Tibial artery (tissue), 4 donors: ENCODE measurements at regions not wholly inside any gene's neighbourhood (a gene's known extent, or its start where the extent isn't known, plus 50 kb on each side); places are given as distances from the start of the nearest gene placed in this dataset.
A peak's percentile ranks its signal among the peaks of the same experiment; 100 is the strongest.

Experiments used
- DNase-seq, 2 donors: peaks; one replicate each; pipeline ENCODE4 v3.0.0-alpha.2; 2019
- H3K27ac ChIP-seq, 2 donors: fragments of 200-600 bp; sonication (generic) in 1 of 2; 1 replicate in 1 of 2; 2 replicates in 1 of 2; pipeline ENCODE4 v1.5.1; 2018 to 2019; ENCODE audit warnings: mild to moderate bottlenecking in 1 of 2
- H3K27me3 ChIP-seq, 2 donors: fragments of 200-600 bp; sonication (generic) in 1 of 2; one replicate each; pipeline versions ENCODE4 v1.5.1 to v1.6.0; 2016 to 2019
- H3K36me3 ChIP-seq, 3 donors: fragments of 200-600 bp; sonication (generic) in 2 of 3; one replicate each; pipeline ENCODE4 v1.5.1; 2016 to 2019; ENCODE audit warnings: mild to moderate bottlenecking in 2 of 3
- H3K4me1 ChIP-seq, 4 donors: fragments of 200-600 bp; sonication (generic) in 2 of 4; 1 replicate in 3 of 4; 2 replicates in 1 of 4; pipeline ENCODE4 v1.5.1; 2016 to 2019
- H3K4me3 ChIP-seq, 2 donors: fragments of 200-600 bp; sonication (generic) in 1 of 2; 1 replicate in 1 of 2; 2 replicates in 1 of 2; pipeline ENCODE4 v1.5.1; 2018 to 2019; ENCODE audit warnings: mild to moderate bottlenecking in 2 of 2
- H3K9me3 ChIP-seq, 3 donors: fragments of 200-600 bp; sonication (generic) in 1 of 3; one replicate each; pipeline ENCODE4 v1.5.1; 2016 to 2019
- CTCF ChIP-seq, 2 experiments: fragments of 200-600 bp in 1 of 2; fragments of 450-650 bp in 1 of 2; IDR thresholded peaks; one replicate each; pipeline ENCODE4 v1.5.1; 2017 to 2019; ENCODE audit warnings: antibody characterized with exemption in 2 of 2, mild to moderate bottlenecking in 1 of 2, moderate library complexity in 1 of 2
- intact Hi-C: fragments of 100-400 bp; cut with DNase I; formaldehyde crosslinking; loops from one replicate; pipeline ENCODE4 v1.15.0; 2023; ENCODE audit warnings: low total_unique reads

GRCh38 chr4:123561525-123561924, 164.9 kb downstream of the SPRY1 start:
- DNase-seq = no peak
- Histone ChIP-seq H3K27ac (no peak overlapping the region), H3K4me3 (no peak overlapping the region), H3K36me3 (no peaks in the 10 kb centered on the region), H3K9me3 (no peaks in the 10 kb centered on the region), H3K4me1 (peaks cover 0 to 29% (median 12%) of the 10 kb centered on the region in 4 donors), H3K27me3 (no peaks in the 10 kb centered on the region)
- TF ChIP-seq CTCF (IDR thresholded peaks at IDR 0.05) = no peak
- intact Hi-C loops = no loop called here

GRCh38 chr4:123562994-123563750, 166.6 kb downstream of the SPRY1 start:
- peaks cover 0 to 24% (median 10%) of the 10 kb centered on the region in 4 donors for H3K4me1 ChIP-seq
- no peaks in the 10 kb centered on the region for H3K36me3 ChIP-seq
- no peaks in the 10 kb centered on the region for H3K27me3 ChIP-seq
- no peak for DNase-seq
- no peak overlapping the region for H3K4me3 ChIP-seq
- no peak overlapping the region for H3K27ac ChIP-seq
- no peaks in the 10 kb centered on the region for H3K9me3 ChIP-seq
- TF ChIP-seq CTCF (IDR thresholded peaks at IDR 0.05) = no peak
- intact Hi-C loops = no loop called here

GRCh38 chr4:123564758-123565346, 168.3 kb downstream of the SPRY1 start:
- DNase-seq = peak in 1 of 2 donors; percentile 35
- Histone ChIP-seq H3K36me3 (no peaks in the 10 kb centered on the region), H3K27ac (no peak overlapping the region), H3K9me3 (no peaks in the 10 kb centered on the region), H3K27me3 (no peaks in the 10 kb centered on the region), H3K4me1 (peaks cover 0 to 12% (median 7%) of the 10 kb centered on the region in 4 donors), H3K4me3 (no peak overlapping the region)
- intact Hi-C loops = no loop called here
- TF ChIP-seq CTCF (IDR thresholded peaks at IDR 0.05) = peak; percentile 53 to 57

- TF ChIP-seq CTCF (IDR thresholded peaks at IDR 0.05) = no peak
- no peak overlapping the region for H3K4me3 ChIP-seq
- no peaks in the 10 kb centered on the region for H3K36me3 ChIP-seq
- intact Hi-C loops = no loop called here
- no peak overlapping the region for H3K27ac ChIP-seq
- DNase-seq = no peak
- H3K9me3 ChIP-seq = no peaks in the 10 kb centered on the region
- no peaks in the 10 kb centered on the region for H3K27me3 ChIP-seq
- H3K4me1 ChIP-seq = no peaks in the 10 kb centered on the region
These were observed 172.3 kb downstream of the SPRY1 start for GRCh38 chr4:123568936-123569335.

GRCh38 chr4:123569541-123569940, 172.9 kb downstream of the SPRY1 start:
- no peak overlapping the region for H3K27ac ChIP-seq
- no peak for DNase-seq
- H3K4me3 ChIP-seq = no peak overlapping the region
- H3K9me3 ChIP-seq = no peaks in the 10 kb centered on the region
- H3K36me3 ChIP-seq = no peaks in the 10 kb centered on the region
- H3K27me3 ChIP-seq = no peaks in the 10 kb centered on the region
- intact Hi-C loops = no loop called here
- H3K4me1 ChIP-seq = no peaks in the 10 kb centered on the region
- TF ChIP-seq CTCF (IDR thresholded peaks at IDR 0.05) = no peak
